ENCODE measurements at regions not wholly inside any gene's neighbourhood (a gene's known extent, or its start where the extent isn't known, plus 50 kb on each side); places are given as distances from the start of the nearest gene placed in this dataset.

GRCh38 chr13:105462098-105462497 lies 1073.4 kb downstream of the EFNB2 start:
- ChIA-PET POLR2A (no interaction called here), CTCF (no interaction called here)
- no peaks in the 10 kb centered on the region for H3K9me3 ChIP-seq (ENCODE audit: control insufficient read depth, insufficient read depth, low read depth, low read length)
- H3K36me3 ChIP-seq (ENCODE audit: control insufficient read depth in 2 of 2, insufficient read depth in 1 of 2, low read length in 2 of 2), result no peaks in the 10 kb centered on the region
- no peak overlapping the region for H3K27ac ChIP-seq (ENCODE audit: extremely low read depth, low read depth, low read length)
- no peaks in the 10 kb centered on the region for H3K4me1 ChIP-seq (ENCODE audit: control insufficient read depth, insufficient read depth, low read length)
- no peak overlapping the region for H3K4me3 ChIP-seq (ENCODE audit: low read depth, low read length)
- TF ChIP-seq ZNF624 (tag by site-specific recombination; IDR thresholded peaks at IDR 0.05) (no peak), ZNF2 (tag by site-specific recombination; IDR thresholded peaks at IDR 0.05) (no peak), GLI4 (tag by site-specific recombination; IDR thresholded peaks at IDR 0.05) (no peak), ZNF26 (tag by site-specific recombination; IDR thresholded peaks at IDR 0.05) (no peak), PRDM2 (tag by site-specific recombination; IDR thresholded peaks at IDR 0.05; ENCODE audit: borderline replicate concordance) (no peak), AEBP2 (tag by site-specific recombination; IDR thresholded peaks at IDR 0.05; ENCODE audit: borderline replicate concordance) (no peak), ZNF311 (tag by site-specific recombination; IDR thresholded peaks at IDR 0.05; ENCODE audit: borderline replicate concordance) (no peak), ZBTB21 (tag by site-specific recombination; IDR thresholded peaks at IDR 0.05) (no peak), ZBTB17 (tag by site-specific recombination; IDR thresholded peaks at IDR 0.05) (no peak), ZNF112 (tag by site-specific recombination; IDR thresholded peaks at IDR 0.05) (no peak), ZNF48 (tag by site-specific recombination; IDR thresholded peaks at IDR 0.05) (no peak), INSM2 (tag by site-specific recombination; IDR thresholded peaks at IDR 0.05) (no peak), ZNF132 (tag by site-specific recombination; IDR thresholded peaks at IDR 0.05; ENCODE audit: borderline replicate concordance) (no peak), ZNF169 (tag by site-specific recombination; IDR thresholded peaks at IDR 0.05) (no peak), ZNF449 (tag by site-specific recombination; IDR thresholded peaks at IDR 0.05) (no peak), ZNF140 (tag by site-specific recombination; IDR thresholded peaks at IDR 0.05) (no peak), ZNF639 (tag by site-specific recombination; IDR thresholded peaks at IDR 0.05) (no peak), ZNF350 (tag by site-specific recombination; IDR thresholded peaks at IDR 0.05) (no peak), ZNF19 (tag by site-specific recombination; IDR thresholded peaks at IDR 0.05; ENCODE audit: low read depth) (no peak)
